ENCODE measurements at regions not wholly inside any gene's neighbourhood (a gene's known extent, or its start where the extent isn't known, plus 50 kb on each side); places are given as distances from the start of the nearest gene placed in this dataset.

- TF ChIP-seq CTCF (IDR thresholded peaks at IDR 0.05; ENCODE audit: low read depth, low read length), result no peak
- no peak for TF ChIP-seq MAX (IDR thresholded peaks at IDR 0.05; ENCODE audit: low read depth, low read length)
- no peak for TF ChIP-seq POLR2A (IDR thresholded peaks at IDR 0.05; ENCODE audit: extremely low read depth, insufficient read length)
- TF ChIP-seq MYC (IDR thresholded peaks at IDR 0.05; ENCODE audit: low read depth, low read length), result no peak
Observed at GRCh38 chr3:159593927-159594605, 394.6 kb upstream of the IL12A start.

Data from NB4 (cell line).